ENCODE measurements at regions not wholly inside any gene's neighbourhood (a gene's known extent, or its start where the extent isn't known, plus 50 kb on each side); places are given as distances from the start of the nearest gene placed in this dataset.
"Not testable (repeated sequence)": the region's sequence is repeated elsewhere in the genome, so short reads cannot be mapped to it uniquely, and the experiment has no call there.

DNA sequence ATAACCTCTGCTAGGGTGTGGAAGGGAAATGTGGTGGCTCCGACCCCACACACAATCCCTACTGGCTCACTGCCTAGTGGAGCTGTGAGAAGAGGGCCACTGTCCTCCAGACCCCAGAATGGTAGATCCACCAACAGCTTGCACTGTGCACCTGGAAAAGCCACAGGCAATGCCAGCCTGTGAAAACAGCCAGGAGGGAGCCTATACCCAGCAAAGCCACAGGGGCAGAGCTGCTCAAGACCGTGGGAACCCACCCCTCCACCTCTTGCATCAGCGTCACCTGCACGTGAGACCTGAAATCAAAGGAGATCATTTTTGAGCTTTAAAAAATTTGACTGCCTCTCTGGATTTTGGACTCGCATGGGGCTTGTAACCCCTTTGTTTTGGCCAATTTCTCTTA is 249.0 kb upstream of the CDH2 start:
- no peaks in the 10 kb centered on the region for H3K4me1 Mint-ChIP-seq (ENCODE audit: low read depth in 2 of 2)
- H3K9me3 Mint-ChIP-seq = peaks cover 1 to 11% of the 10 kb centered on the region in 2 donors
- H3K36me3 Mint-ChIP-seq (ENCODE audit: insufficient read depth) = no peaks in the 10 kb centered on the region
- no peak overlapping the region for H3K27ac Mint-ChIP-seq
- DNase-seq = no peak
- H3K27me3 Mint-ChIP-seq = no peaks in the 10 kb centered on the region
- H3K4me3 Mint-ChIP-seq = no peak overlapping the region
- ATAC-seq (replicated peaks) = no peak

DNA sequence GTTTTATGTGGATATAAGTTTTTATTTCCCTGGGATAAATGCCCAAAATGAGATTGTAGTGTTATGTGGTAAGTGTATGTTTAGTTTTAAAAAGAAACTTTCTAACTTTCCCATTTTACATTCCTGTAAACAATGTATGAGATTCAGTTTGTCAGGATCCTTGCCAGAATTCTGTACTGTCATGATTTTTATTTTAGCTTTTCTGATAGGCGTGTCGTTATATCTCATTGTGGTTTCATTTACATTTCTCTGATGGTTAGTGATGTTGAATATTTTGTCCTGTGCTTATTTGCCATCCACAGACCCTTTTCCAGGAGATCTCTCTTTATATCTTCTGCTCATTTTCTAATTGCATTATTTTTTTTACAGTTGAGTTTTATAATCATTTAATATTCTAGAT is 245.6 kb upstream of the CDH2 start:
- ATAC-seq (replicated peaks) (no peak), DNase-seq (no peak)
- peaks cover 1% of the 10 kb centered on the region in 2 donors for H3K9me3 Mint-ChIP-seq
- no peaks in the 10 kb centered on the region for H3K27me3 Mint-ChIP-seq
- H3K27ac Mint-ChIP-seq = no peak overlapping the region
- no peaks in the 10 kb centered on the region for H3K4me1 Mint-ChIP-seq (ENCODE audit: low read depth in 2 of 2)
- no peak overlapping the region for H3K4me3 Mint-ChIP-seq
- no peaks in the 10 kb centered on the region for H3K36me3 Mint-ChIP-seq (ENCODE audit: insufficient read depth)

DNA sequence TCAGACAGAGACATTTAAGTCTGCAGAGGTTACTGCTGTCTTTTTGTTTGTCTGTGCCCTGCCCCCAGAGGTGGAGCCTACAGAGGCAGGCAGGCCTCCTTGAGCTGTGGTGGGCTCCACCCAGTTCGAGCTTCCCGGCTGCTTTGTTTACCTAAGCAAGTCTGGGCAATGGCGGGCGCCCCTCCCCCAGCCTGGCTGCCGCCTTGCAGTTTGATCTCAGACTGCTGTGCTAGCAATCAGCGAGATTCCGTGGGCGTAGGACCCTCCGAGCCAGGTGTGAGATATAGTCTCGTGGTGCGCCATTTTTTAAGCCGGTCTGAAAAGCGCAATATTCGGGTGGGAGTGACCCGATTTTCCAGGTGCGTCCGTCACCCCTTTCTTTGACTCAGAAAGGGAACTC is 245.0 kb upstream of the CDH2 start:
- H3K9me3 Mint-ChIP-seq; H3K4me1 Mint-ChIP-seq (ENCODE audit: low read depth in 2 of 2); DNase-seq; H3K27me3 Mint-ChIP-seq; H3K27ac Mint-ChIP-seq; H3K36me3 Mint-ChIP-seq (ENCODE audit: insufficient read depth); ATAC-seq (replicated peaks); H3K4me3 Mint-ChIP-seq: not testable (repeated sequence)

DNA sequence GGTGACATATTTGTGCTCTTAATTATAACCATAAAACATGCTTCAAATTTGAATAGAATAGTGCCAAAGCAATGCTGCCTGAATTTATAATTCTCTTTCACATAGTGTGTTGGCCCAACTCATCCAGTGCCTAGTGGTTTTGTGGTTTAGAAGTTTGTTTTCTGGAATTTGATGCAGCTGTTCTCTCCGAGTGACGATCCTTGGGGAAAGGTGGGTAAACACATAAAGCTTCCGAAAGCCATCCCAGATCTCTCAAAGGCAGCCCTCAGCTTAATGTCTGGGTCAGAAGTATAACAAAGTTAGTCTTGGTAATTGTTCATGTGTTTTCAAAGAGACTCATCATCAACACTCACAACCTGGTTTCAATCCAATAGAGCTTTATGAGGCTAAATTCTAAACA is 235.6 kb upstream of the CDH2 start:
- no peak for DNase-seq
- Mint-ChIP-seq H3K36me3 (ENCODE audit: insufficient read depth) (no peaks in the 10 kb centered on the region), H3K9me3 (peaks cover 0 to 4% of the 10 kb centered on the region in 2 donors), H3K4me1 (ENCODE audit: low read depth in 2 of 2) (no peaks in the 10 kb centered on the region), H3K4me3 (no peak overlapping the region), H3K27ac (no peak overlapping the region), H3K27me3 (no peaks in the 10 kb centered on the region)
- no peak for ATAC-seq (replicated peaks)

DNA sequence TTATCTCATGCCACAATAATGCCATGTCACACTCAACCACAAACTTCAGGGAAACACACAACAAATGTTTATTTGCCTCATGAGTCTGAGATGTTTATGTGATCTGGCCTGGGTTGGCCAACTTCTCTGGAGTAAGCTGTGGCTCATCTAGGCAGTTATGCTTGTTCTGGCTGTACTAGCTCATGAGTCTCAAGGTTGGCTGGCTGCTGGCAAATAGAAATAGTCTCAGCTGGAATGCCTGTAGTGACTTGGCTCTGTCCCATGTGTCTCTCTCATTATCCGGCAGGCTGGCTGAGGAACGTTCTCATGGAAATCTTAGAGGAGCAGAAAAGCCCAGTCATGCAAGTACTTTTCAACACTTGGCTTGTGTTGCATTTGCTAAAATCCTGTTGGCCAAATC is 234.9 kb upstream of the CDH2 start:
- DNase-seq = no peak

DNA sequence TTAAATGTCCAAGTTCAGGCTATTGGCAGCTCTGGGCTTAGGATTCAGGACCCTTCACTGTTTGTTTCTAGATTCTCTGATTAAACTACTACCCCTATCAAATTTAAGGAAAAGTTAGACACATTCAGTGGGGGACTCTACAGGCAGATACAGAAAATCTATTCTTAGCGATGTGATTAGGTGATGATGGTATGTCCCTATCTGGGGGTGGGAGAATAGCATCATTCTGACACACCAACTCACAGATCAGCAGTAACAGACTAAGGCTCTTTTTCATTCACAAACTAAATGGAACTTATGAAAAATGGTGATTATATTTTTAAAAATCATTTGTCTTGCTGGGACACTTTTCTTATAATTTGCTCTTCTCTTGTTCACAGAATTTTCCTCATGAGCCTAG is 232.9 kb upstream of the CDH2 start:
- Mint-ChIP-seq H3K9me3 (peaks cover 0 to 2% of the 10 kb centered on the region in 2 donors), H3K27me3 (no peaks in the 10 kb centered on the region), H3K4me3 (no peak overlapping the region), H3K27ac (no peak overlapping the region), H3K4me1 (ENCODE audit: low read depth in 2 of 2) (no peaks in the 10 kb centered on the region), H3K36me3 (ENCODE audit: insufficient read depth) (no peaks in the 10 kb centered on the region)
- no peak for ATAC-seq (replicated peaks)
- no peak for DNase-seq

More for the DNA sequence above, 234.9 kb upstream of the CDH2 start:
- H3K27ac Mint-ChIP-seq = no peak overlapping the region
- no peaks in the 10 kb centered on the region for H3K4me1 Mint-ChIP-seq (ENCODE audit: low read depth in 2 of 2)
- H3K9me3 Mint-ChIP-seq = peaks cover 0 to 4% of the 10 kb centered on the region in 2 donors
- H3K36me3 Mint-ChIP-seq (ENCODE audit: insufficient read depth) = no peaks in the 10 kb centered on the region
- no peaks in the 10 kb centered on the region for H3K27me3 Mint-ChIP-seq
- no peak overlapping the region for H3K4me3 Mint-ChIP-seq
- no peak for ATAC-seq (replicated peaks)

DNA sequence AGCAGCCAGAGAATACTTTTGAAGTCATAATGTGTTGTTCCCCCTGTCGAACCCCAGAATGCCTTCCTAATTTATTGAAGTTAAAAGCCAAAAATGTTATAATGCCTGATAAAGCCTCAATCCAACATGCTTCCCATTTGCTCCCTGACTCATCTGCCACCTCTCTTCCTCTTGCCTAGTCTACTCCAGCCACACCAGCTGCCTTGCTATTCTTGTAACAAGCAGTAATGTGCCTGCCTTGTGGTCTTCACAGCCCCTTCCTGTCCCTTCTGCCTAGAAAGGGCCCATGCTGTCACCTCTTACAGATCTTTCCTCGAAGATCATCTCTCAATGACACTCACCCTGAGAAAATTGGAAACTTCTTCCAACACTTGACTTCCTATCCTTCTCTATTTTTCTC is 231.6 kb upstream of the CDH2 start:
- no peak for DNase-seq
- H3K4me3 Mint-ChIP-seq = no peak overlapping the region
- no peaks in the 10 kb centered on the region for H3K36me3 Mint-ChIP-seq (ENCODE audit: insufficient read depth)
- no peak overlapping the region for H3K27ac Mint-ChIP-seq
- H3K4me1 Mint-ChIP-seq (ENCODE audit: low read depth in 2 of 2) = no peaks in the 10 kb centered on the region
- H3K9me3 Mint-ChIP-seq = no peaks in the 10 kb centered on the region
- H3K27me3 Mint-ChIP-seq = no peaks in the 10 kb centered on the region
- ATAC-seq (replicated peaks) = no peak

DNA sequence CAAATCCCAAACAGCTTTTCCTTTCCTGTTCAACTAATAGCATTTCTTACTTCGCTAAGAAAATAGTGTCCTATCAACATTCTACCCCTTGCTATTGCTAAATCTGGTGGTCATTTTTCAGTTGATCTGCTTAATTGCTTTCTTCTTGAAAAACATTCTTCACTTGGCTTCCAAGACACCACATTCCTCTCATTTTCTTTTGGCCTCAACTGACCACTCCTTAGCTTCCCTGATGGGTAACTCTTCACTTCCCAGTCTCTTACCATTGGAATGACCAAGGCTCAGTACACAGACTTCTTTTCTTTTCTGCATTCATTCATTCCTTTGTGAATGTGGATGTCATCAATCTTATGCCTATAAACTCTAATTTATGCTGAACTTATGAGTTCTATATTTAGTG is 230.8 kb upstream of the CDH2 start:
- H3K27me3 Mint-ChIP-seq = no peaks in the 10 kb centered on the region
- no peaks in the 10 kb centered on the region for H3K9me3 Mint-ChIP-seq
- H3K36me3 Mint-ChIP-seq (ENCODE audit: insufficient read depth) = no peaks in the 10 kb centered on the region
- no peak overlapping the region for H3K27ac Mint-ChIP-seq
- no peaks in the 10 kb centered on the region for H3K4me1 Mint-ChIP-seq (ENCODE audit: low read depth in 2 of 2)
- ATAC-seq (replicated peaks) (no peak), DNase-seq (no peak)
- no peak overlapping the region for H3K4me3 Mint-ChIP-seq

DNA sequence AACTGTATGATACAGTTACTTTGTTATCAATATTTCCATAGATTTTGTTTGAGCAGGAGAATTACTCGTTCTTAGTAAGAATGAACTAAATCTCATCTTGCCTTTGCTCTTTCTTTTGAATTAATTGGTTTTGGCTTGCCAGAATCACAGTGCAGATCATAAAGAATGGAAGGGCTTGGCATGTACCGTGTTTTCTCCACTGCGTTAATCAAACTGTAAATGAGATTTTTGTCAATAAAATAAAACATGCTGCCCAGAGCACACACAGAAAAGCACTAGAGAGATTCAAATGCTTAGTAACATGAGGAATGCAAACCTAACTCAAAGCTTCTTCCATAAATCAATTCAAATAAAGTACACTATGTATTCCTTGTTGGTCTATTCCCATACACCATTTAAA is 229.6 kb upstream of the CDH2 start:
- Mint-ChIP-seq H3K36me3 (ENCODE audit: insufficient read depth) (no peaks in the 10 kb centered on the region), H3K27ac (no peak overlapping the region), H3K4me3 (no peak overlapping the region), H3K9me3 (peaks cover 7 to 8% of the 10 kb centered on the region in 2 donors), H3K4me1 (ENCODE audit: low read depth in 2 of 2) (no peaks in the 10 kb centered on the region), H3K27me3 (no peaks in the 10 kb centered on the region)
- DNase-seq (no peak), ATAC-seq (replicated peaks) (no peak)

DNA sequence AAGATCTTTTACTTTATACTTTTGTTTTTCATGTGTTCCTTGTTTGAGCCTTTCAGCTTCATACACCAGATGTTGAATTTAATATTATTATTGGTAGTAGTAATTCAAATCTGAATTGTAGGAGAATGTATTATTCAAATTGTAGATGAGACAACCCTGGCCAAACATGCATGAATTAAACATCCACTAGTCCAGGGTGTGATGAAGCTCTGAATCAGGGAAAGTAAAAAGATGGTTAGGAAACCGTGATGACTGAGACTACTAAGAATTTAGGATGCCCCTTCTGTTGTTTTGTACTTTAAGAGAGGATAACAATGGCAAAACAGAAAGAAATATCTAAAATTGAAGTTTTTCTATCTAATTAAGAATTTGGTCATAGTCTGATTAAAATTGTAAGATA is 227.8 kb upstream of the CDH2 start:
- no peak overlapping the region for H3K27ac Mint-ChIP-seq
- ATAC-seq (replicated peaks) (no peak), DNase-seq (no peak)
- H3K27me3 Mint-ChIP-seq = no peaks in the 10 kb centered on the region
- no peaks in the 10 kb centered on the region for H3K4me1 Mint-ChIP-seq (ENCODE audit: low read depth in 2 of 2)
- no peak overlapping the region for H3K4me3 Mint-ChIP-seq
- peaks cover 7 to 8% of the 10 kb centered on the region in 2 donors for H3K9me3 Mint-ChIP-seq
- H3K36me3 Mint-ChIP-seq (ENCODE audit: insufficient read depth) = no peaks in the 10 kb centered on the region

DNA sequence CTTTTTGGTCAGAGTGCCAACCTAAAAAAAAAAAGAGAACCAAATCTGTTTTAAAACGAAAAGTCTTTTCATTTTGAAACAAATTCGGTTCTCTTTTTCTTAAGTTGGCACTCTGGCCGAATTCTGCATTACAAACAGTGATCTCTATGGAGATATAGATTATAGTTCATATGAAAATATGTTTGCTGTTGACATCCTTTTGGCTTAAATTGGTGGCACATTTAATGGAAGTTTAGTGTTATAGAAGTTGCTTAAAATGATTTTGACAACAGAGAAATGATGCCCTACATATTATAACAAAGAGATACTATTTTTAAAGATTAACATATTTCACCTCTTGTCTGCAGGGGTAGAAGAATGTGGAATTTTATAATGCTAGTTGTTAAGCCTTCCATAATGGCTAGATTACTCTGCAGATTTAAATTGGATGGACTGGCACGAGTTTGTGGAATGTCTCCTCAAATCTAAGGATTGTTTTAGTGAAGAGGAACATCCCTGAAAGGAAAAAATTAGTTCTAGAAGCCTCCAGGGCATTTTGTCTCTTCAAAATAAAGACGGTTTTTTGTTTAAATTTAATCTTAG is 222.9 kb upstream of the CDH2 start:
- no peaks in the 10 kb centered on the region for H3K27me3 Mint-ChIP-seq
- no peak overlapping the region for H3K4me3 Mint-ChIP-seq
- ATAC-seq (replicated peaks) (no peak), DNase-seq (no peak)
- no peaks in the 10 kb centered on the region for H3K4me1 Mint-ChIP-seq (ENCODE audit: low read depth in 2 of 2)
- H3K9me3 Mint-ChIP-seq = peaks cover 10 to 16% of the 10 kb centered on the region in 2 donors
- no peaks in the 10 kb centered on the region for H3K36me3 Mint-ChIP-seq (ENCODE audit: insufficient read depth)
- H3K27ac Mint-ChIP-seq = no peak overlapping the region

DNA sequence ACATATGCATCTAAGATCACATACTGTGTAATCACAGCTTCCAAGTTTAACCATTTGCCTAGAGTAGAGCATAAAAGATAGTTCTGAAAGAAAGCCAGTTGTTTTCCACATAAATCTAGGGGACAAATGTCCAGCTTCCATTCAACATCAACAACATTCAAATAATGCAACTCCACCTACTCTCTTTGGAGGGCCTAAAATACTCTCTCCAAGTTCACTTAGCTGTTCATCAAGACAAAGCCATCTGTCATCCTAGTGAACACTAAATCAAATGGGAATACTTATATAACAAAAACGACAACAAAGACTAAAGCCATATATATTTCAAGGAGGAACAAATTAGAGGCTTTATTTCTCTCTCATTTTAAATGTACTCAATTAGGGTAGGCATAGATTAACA is 221.5 kb upstream of the CDH2 start:
- Mint-ChIP-seq H3K4me3 (no peak overlapping the region), H3K36me3 (ENCODE audit: insufficient read depth) (no peaks in the 10 kb centered on the region), H3K27ac (no peak overlapping the region), H3K9me3 (peaks cover 12 to 24% of the 10 kb centered on the region in 2 donors), H3K27me3 (no peaks in the 10 kb centered on the region), H3K4me1 (ENCODE audit: low read depth in 2 of 2) (no peaks in the 10 kb centered on the region)
- ATAC-seq (replicated peaks) (no peak), DNase-seq (no peak)

DNA sequence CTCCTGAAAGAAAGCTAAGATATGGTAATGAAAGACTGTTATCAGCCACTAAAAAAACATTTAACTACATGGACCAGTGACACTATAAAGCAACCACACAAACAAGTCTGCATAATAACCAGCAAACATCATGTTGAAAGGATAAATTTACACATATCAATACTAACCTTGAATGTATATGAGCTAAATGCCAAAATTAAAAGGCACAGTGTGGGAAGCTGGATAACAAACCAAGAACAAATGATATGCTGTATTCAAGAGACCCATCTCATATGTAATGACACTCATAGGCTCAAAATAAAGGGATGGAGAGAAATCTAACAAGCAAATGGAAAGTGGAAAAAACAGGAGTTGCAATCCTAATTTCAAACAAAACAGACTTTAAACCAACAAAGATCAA is 213.1 kb upstream of the CDH2 start:
- no peak overlapping the region for H3K4me3 Mint-ChIP-seq

DNA sequence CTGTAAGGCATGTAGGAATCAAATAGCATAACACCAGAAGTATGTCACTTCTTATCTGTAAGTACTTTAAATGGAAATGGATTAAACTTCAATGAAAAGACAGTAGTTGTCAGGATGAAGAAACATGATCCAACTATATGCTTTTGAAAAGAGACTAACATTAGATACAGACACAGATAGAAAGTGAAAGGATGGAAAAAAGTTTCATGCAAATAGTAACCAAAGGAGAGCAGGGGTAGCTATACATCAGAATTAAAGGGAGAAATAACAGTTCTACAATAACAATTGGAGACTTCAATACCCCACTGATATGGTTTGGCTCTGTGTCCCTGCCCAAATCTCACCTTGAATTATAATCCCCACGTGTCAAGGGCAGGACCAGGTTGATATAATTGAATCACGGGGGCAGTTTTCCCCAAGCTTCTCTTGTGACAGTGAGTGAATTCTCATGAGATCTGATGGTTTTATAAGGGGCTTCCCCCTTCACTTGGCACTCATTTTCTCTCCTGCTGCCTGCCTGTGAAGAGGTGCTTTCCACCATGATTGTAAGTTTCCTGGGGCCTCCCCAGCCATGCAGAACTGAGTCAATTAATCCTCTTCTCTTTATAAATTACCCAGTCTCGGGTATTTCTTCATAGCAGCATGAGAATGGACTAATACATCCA is 205.4 kb upstream of the CDH2 start:
- H3K27me3 Mint-ChIP-seq = no peaks in the 10 kb centered on the region
- DNase-seq (no peak), ATAC-seq (replicated peaks) (no peak)
- H3K9me3 Mint-ChIP-seq = peaks cover 5 to 34% of the 10 kb centered on the region in 2 donors
- H3K4me1 Mint-ChIP-seq (ENCODE audit: low read depth in 2 of 2) = no peaks in the 10 kb centered on the region
- H3K36me3 Mint-ChIP-seq (ENCODE audit: insufficient read depth) = no peaks in the 10 kb centered on the region
- H3K27ac Mint-ChIP-seq = no peak overlapping the region
- no peak overlapping the region for H3K4me3 Mint-ChIP-seq

More for the DNA sequence above, 213.1 kb upstream of the CDH2 start:
- ATAC-seq (replicated peaks) (no peak), DNase-seq (no peak)
- Mint-ChIP-seq H3K27me3 (no peaks in the 10 kb centered on the region), H3K36me3 (ENCODE audit: insufficient read depth) (no peaks in the 10 kb centered on the region), H3K27ac (no peak overlapping the region), H3K9me3 (peaks cover 17 to 42% of the 10 kb centered on the region in 2 donors), H3K4me1 (ENCODE audit: low read depth in 2 of 2) (no peaks in the 10 kb centered on the region)

Measured in effector memory CD8-positive, alpha-beta T cell (primary cell).